DOHH2 (cell line): ENCODE measurements at regions not wholly inside any gene's neighbourhood (a gene's known extent, or its start where the extent isn't known, plus 50 kb on each side); places are given as distances from the start of the nearest gene placed in this dataset.

Experiments used
- H3F3A ChIP-seq: fragments of 200-600 bp; sonication (generic), shearing (Covaris generic); 2 replicates; pipeline ENCODE4 v1.6.0; 2016; ENCODE audit warnings: antibody characterized with exemption, mild to moderate bottlenecking; ENCODE audit not compliant: control insufficient read depth, insufficient read depth
- H3K27ac ChIP-seq: fragments of 200-600 bp; sonication (generic); 2 replicates; pipeline ENCODE4 v1.5.1; 2014; ENCODE audit warnings: low read depth, mild to moderate bottlenecking, low read length, moderate library complexity
- H3K27me3 ChIP-seq: fragments of 200-600 bp; sonication (generic); 2 replicates; pipeline ENCODE4 v1.6.1; 2014; ENCODE audit warnings: mild to moderate bottlenecking, low read length, mixed read lengths; ENCODE audit not compliant: control insufficient read depth
- H3K36me3 ChIP-seq: fragments of 200-600 bp; sonication (generic); 2 replicates; pipeline ENCODE4 v1.6.1; 2014; ENCODE audit warnings: mild to moderate bottlenecking, low read length, moderate library complexity, mixed read lengths; ENCODE audit not compliant: control insufficient read depth
- H3K4me1 ChIP-seq: fragments of 200-600 bp; sonication (generic); 2 replicates; pipeline ENCODE4 v1.6.1; 2014; ENCODE audit warnings: mild to moderate bottlenecking, low read length, mixed read lengths; ENCODE audit not compliant: control insufficient read depth
- H3K4me2 ChIP-seq: fragments of 200-600 bp; sonication (generic); 2 replicates; pipeline ENCODE4 v1.6.0; 2014; ENCODE audit warnings: mild to moderate bottlenecking, low read length, moderate library complexity
- H3K4me3 ChIP-seq: fragments of 200-600 bp; sonication (generic); 2 replicates; pipeline ENCODE4 v1.5.1; 2014; ENCODE audit warnings: mild to moderate bottlenecking, low read length, mixed read lengths
- H3K79me2 ChIP-seq: fragments of 200-600 bp; sonication (generic); 2 replicates; pipeline ENCODE4 v1.6.1; 2014; ENCODE audit warnings: mild to moderate bottlenecking, low read length, mixed read lengths; ENCODE audit not compliant: control insufficient read depth
- H3K9me2 ChIP-seq: fragments of 200-600 bp; sonication (generic); replicated peaks from 2 replicates; pipeline ENCODE4 v1.6.1; 2014; ENCODE audit warnings: mild to moderate bottlenecking, low read length, mixed read lengths; ENCODE audit not compliant: control insufficient read depth
- H3K9me3 ChIP-seq: fragments of 200-600 bp; sonication (generic); 2 replicates; pipeline ENCODE4 v1.6.1; 2014; ENCODE audit warnings: antibody characterized with exemption, low read length, mixed read lengths; ENCODE audit not compliant: control insufficient read depth, insufficient read depth
- H4K20me1 ChIP-seq: fragments of 200-600 bp; sonication (generic); 2 replicates; pipeline ENCODE4 v1.6.0; 2014; ENCODE audit warnings: low read depth, mild to moderate bottlenecking, antibody characterized with exemption, low read length, moderate library complexity; ENCODE audit not compliant: control insufficient read depth, insufficient read depth
- EZH2phosphoT487 ChIP-seq: fragments of 200-600 bp; sonication (generic); IDR thresholded peaks from 2 replicates; pipeline ENCODE4 v1.6.1; 2017; ENCODE audit warnings: borderline replicate concordance, mild to moderate bottlenecking, antibody characterized with exemption, low read length, moderate library complexity, mixed read lengths
- TF ChIP-seq, protein P1 (sequence below): fragments of 200-600 bp; sonication (generic); IDR thresholded peaks from one replicate; pipeline ENCODE4 v1.5.1; 2014; ENCODE audit warnings: antibody characterized with exemption, mild to moderate bottlenecking, low read depth, low read length; ENCODE audit not compliant: poor library complexity, severe bottlenecking

DNA sequence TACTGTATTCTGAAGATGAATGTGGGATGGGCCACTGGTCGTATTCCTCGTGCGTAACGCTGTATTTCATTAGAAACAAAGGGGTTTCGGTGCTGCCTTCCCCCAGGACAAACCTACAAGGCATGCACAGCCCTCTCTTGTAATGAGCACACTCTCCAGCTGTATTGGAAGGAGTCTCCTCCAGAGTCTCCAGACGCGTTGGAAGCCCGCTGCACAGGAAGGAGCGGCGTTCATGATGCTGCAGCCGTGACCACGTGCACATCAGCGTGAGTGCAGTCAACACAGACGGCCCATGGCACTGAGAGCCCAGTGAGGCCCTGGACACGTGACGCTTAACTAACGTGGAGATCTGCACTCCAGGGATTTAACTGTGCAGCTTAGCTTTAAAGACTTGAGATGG, 209.0 kb upstream of the IRX1 start:
- Histone ChIP-seq H3K9me2 (no peaks in the 10 kb centered on the region), H4K20me1 (no peaks in the 10 kb centered on the region), H3K36me3 (no peaks in the 10 kb centered on the region), H3K27me3 (no peaks in the 10 kb centered on the region), H3F3A (no peaks in the 10 kb centered on the region), H3K4me3 (no peak overlapping the region), H3K79me2 (no peaks in the 10 kb centered on the region), H3K9me3 (peaks cover 17% of the 10 kb centered on the region; the same call in 1 of the 2 replicates), H3K4me2 (no peak overlapping the region), H3K27ac (no peak overlapping the region), H3K4me1 (no peaks in the 10 kb centered on the region)
- TF ChIP-seq, protein P1, sequence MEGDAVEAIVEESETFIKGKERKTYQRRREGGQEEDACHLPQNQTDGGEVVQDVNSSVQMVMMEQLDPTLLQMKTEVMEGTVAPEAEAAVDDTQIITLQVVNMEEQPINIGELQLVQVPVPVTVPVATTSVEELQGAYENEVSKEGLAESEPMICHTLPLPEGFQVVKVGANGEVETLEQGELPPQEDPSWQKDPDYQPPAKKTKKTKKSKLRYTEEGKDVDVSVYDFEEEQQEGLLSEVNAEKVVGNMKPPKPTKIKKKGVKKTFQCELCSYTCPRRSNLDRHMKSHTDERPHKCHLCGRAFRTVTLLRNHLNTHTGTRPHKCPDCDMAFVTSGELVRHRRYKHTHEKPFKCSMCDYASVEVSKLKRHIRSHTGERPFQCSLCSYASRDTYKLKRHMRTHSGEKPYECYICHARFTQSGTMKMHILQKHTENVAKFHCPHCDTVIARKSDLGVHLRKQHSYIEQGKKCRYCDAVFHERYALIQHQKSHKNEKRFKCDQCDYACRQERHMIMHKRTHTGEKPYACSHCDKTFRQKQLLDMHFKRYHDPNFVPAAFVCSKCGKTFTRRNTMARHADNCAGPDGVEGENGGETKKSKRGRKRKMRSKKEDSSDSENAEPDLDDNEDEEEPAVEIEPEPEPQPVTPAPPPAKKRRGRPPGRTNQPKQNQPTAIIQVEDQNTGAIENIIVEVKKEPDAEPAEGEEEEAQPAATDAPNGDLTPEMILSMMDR, result no peak
- TF ChIP-seq EZH2phosphoT487, result no peak

DNA sequence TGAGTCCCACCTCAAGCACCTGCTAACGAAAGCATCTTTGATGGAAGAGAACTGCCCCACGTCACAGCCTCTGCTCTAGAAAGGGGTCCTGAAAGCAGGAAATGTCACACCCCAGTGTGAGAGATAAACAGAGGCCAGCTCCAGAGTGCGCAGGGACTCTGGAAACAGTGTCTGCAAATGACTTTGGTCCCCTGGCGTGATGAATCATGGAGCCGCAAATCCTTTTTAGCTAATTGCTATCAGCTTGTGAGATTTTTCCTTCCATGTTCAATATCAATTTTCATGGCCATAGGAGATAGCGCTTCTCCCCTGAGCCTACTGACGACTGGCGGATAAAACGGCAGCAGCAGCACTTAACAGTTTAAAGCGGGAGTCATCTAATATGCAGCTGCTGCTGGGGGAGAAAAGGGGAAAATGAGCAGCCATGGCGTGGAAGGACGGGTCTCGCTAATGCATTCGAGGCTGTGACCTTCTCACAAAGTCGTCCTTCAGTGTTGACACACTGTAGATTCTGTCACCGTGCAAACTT, 209.6 kb upstream of the IRX1 start:
- Histone ChIP-seq H3K4me3 (no peak overlapping the region), H3K36me3 (no peaks in the 10 kb centered on the region), H4K20me1 (no peaks in the 10 kb centered on the region), H3K27me3 (no peaks in the 10 kb centered on the region), H3K9me3 (peaks cover 13% of the 10 kb centered on the region; the same call in 1 of the 2 replicates), H3K27ac (no peak overlapping the region), H3K4me1 (no peaks in the 10 kb centered on the region), H3F3A (no peaks in the 10 kb centered on the region), H3K4me2 (no peak overlapping the region), H3K79me2 (no peaks in the 10 kb centered on the region), H3K9me2 (no peaks in the 10 kb centered on the region)
- TF ChIP-seq, protein P1, result no peak
- no peak for TF ChIP-seq EZH2phosphoT487

DNA sequence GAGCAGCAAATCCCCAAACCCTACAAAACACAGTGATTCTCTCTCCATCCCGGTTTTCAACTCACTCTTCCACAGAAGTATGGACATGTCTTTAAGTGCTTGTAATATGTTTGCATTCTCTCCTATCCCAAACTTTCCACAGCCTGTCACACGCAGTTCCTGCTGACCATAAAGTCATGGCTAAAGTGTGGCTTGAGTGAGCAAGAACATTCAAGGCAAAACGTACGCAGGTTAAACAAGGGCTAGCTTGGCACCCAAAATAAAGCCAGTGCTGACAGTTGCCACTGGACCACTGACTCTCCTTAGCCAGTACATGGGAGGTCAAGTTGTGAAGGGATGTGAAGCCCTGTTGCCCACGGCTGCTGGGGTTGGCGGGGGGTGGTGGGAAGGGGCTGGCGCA, 211.1 kb upstream of the IRX1 start:
- no peaks in the 10 kb centered on the region for H3K36me3 ChIP-seq
- H3K79me2 ChIP-seq, result no peaks in the 10 kb centered on the region
- no peak overlapping the region for H3K4me3 ChIP-seq
- no peaks in the 10 kb centered on the region for H3K9me2 ChIP-seq
- TF ChIP-seq EZH2phosphoT487, result no peak
- TF ChIP-seq, protein P1, result no peak
- peaks cover 8% of the 10 kb centered on the region; the same call in 1 of the 2 replicates for H3K9me3 ChIP-seq
- no peak overlapping the region for H3K4me2 ChIP-seq
- H4K20me1 ChIP-seq, result no peaks in the 10 kb centered on the region
- no peaks in the 10 kb centered on the region for H3K27me3 ChIP-seq
- H3K27ac ChIP-seq, result no peak overlapping the region
- H3K4me1 ChIP-seq, result no peaks in the 10 kb centered on the region
- H3F3A ChIP-seq, result no peaks in the 10 kb centered on the region
